HepG2 (cell line): ENCODE measurements at regions not wholly inside any gene's neighbourhood (a gene's known extent, or its start where the extent isn't known, plus 50 kb on each side); places are given as distances from the start of the nearest gene placed in this dataset.

Source experiments
- ATAC-seq: fragments of 200-7000 bp; cut with Tn5 transposase; 3 replicates; pipeline ENCODE4 v1.9.1; 2020; ENCODE audit warnings: mild to moderate bottlenecking, moderate library complexity
- BruUV-seq: library from RNA; stranded (reverse); fragments of 400-500 nt; replicated peaks from 2 replicates; lab custom pipeline; 2021; lab: Mats Ljungman, UMichigan
- CTCF ChIA-PET: fragments of 300-600 bp; formaldehyde crosslinking; extraction: SDS; loops from one replicate; lab custom pipeline; 2021; ENCODE audit warnings: low total read pairs, inconsistent platforms, low intra/inter-chr PET ratio; lab: Yijun Ruan, JAX
- POLR2A ChIA-PET: fragments of 350-600 bp; sonication (Branson Sonifier 250); formaldehyde crosslinking; loops from one replicate; lab custom pipeline; 2020; ENCODE audit warnings: antibody characterized with exemption, inconsistent platforms; lab: Yijun Ruan, JAX
- DNase-seq: peaks from one replicate; pipeline ENCODE4 v3.0.0-alpha.2; 2015; ENCODE audit warnings: low spot score
- FAIRE-seq: peaks from 3 replicates; lab custom pipeline; 2011; peaks lifted over from hg19 to GRCh38; lab: Jason Lieb, UNC
- H2AFZ ChIP-seq: one replicate; pipeline ENCODE4 v1.6.1; 2011; ENCODE audit warnings: low read length, inconsistent platforms
- H3K27ac ChIP-seq: fragments of 300-600 bp; 3 replicates; pipeline ENCODE4 v1.8.0; 2011; ENCODE audit warnings: mixed run types, mild to moderate bottlenecking, mixed read lengths, low read length, inconsistent platforms; ENCODE audit not compliant: insufficient read depth; ENCODE audit errors: extremely low read length
- H3K27me3 ChIP-seq, 2 experiments: fragments of 200-600 bp in 1 of 2; 2 replicates in 1 of 2; 3 replicates in 1 of 2; pipeline versions ENCODE4 v1.6.0 to v1.8.0; 2011; ENCODE audit warnings: low read length in 2 of 2, mild to moderate bottlenecking in 2 of 2, moderate library complexity in 2 of 2, inconsistent platforms in 1 of 2; ENCODE audit not compliant: insufficient read depth in 2 of 2, control insufficient read depth in 1 of 2
- H3K36me3 ChIP-seq, 2 experiments: fragments of 200-600 bp in 1 of 2; replicated peaks in 1 of 2; 2 replicates in 1 of 2; 3 replicates in 1 of 2; pipeline versions ENCODE4 v1.5.1 to v1.8.0; 2011; ENCODE audit warnings: low read length in 2 of 2, inconsistent platforms in 1 of 2; ENCODE audit not compliant: insufficient read depth in 2 of 2, control insufficient read depth in 1 of 2
- H3K4me1 ChIP-seq: 2 replicates; pipeline ENCODE4 v1.5.1; 2012; ENCODE audit warnings: low read length, inconsistent platforms; ENCODE audit not compliant: insufficient read depth
- H3K4me2 ChIP-seq: 2 replicates; pipeline ENCODE4 v1.6.0; 2011; ENCODE audit warnings: low read depth, low read length, inconsistent platforms
- H3K4me3 ChIP-seq, 3 experiments: fragments of 200-600 bp in 1 of 3; sonication (generic), shearing (Covaris generic) in 1 of 3; replicated peaks in 1 of 3; 2 replicates each; pipeline ENCODE4 v1.5.1; 2011 to 2016; ENCODE audit warnings: low read length in 3 of 3, inconsistent platforms in 2 of 3, low read depth in 2 of 3, mild to moderate bottlenecking in 2 of 3, control low read depth in 1 of 3, mixed read lengths in 1 of 3; ENCODE audit not compliant: insufficient read depth in 1 of 3
- H3K79me2 ChIP-seq: one replicate; pipeline ENCODE4 v1.6.1; 2011; ENCODE audit warnings: low read length, inconsistent platforms; ENCODE audit not compliant: insufficient read depth
- H3K9ac ChIP-seq: 2 replicates; pipeline ENCODE4 v1.6.0; 2011; ENCODE audit warnings: mild to moderate bottlenecking, low read depth, low read length, inconsistent platforms; ENCODE audit not compliant: insufficient read depth
- H3K9me3 ChIP-seq: 2 replicates; pipeline ENCODE4 v1.5.1; 2012; ENCODE audit warnings: mild to moderate bottlenecking, low read length
- H4K20me1 ChIP-seq: 2 replicates; pipeline ENCODE4 v1.6.0; 2011; ENCODE audit warnings: inconsistent platforms, mild to moderate bottlenecking, low read length, moderate library complexity; ENCODE audit not compliant: insufficient read depth
- ATF7-NPFF ChIP-seq: sonication (generic); formaldehyde crosslinking; IDR thresholded peaks from 2 replicates; pipeline ENCODE4 v1.8.1; 2023; ENCODE audit warnings: mild to moderate bottlenecking, low read depth, missing genetic modification reagents, moderate library complexity
- DNMT1 ChIP-seq: sonication (generic); formaldehyde crosslinking; IDR thresholded peaks from 2 replicates; pipeline ENCODE4 v1.5.1; 2020; ENCODE audit warnings: mild to moderate bottlenecking, missing genetic modification reagents
- HBP1 ChIP-seq: IDR thresholded peaks from 2 replicates; pipeline ENCODE4 v1.6.1; 2016; ENCODE audit warnings: low read depth, control low read depth
- HCFC1 ChIP-seq: fragments of 150-350 bp; IDR thresholded peaks from 2 replicates; pipeline ENCODE4 v1.6.1; 2014; ENCODE audit warnings: low read depth, low read length
- HMGXB4 ChIP-seq, 2 experiments: sonication (generic) in 1 of 2; formaldehyde crosslinking in 1 of 2; IDR thresholded peaks; 2 replicates each; pipeline versions ENCODE4 v1.4.0 to v1.6.1; 2018 to 2020; ENCODE audit warnings: missing genetic modification reagents in 2 of 2, borderline replicate concordance in 1 of 2, low read depth in 1 of 2, mild to moderate bottlenecking in 1 of 2, missing biosample characterization in 1 of 2
- MXI1 ChIP-seq: IDR thresholded peaks from 3 replicates; pipeline ENCODE4 v1.6.1; 2012; ENCODE audit warnings: low read depth, low read length, inconsistent platforms, borderline replicate concordance
- TFE3 ChIP-seq: IDR thresholded peaks from 2 replicates; pipeline ENCODE4 v1.6.1; 2016
- ZBTB42 ChIP-seq: sonication (generic); formaldehyde crosslinking; IDR thresholded peaks from 2 replicates; pipeline ENCODE4 v1.5.0; 2020; ENCODE audit warnings: mild to moderate bottlenecking, missing genetic modification reagents
- ZNF563 ChIP-seq: sonication (generic); formaldehyde crosslinking; IDR thresholded peaks from 2 replicates; pipeline ENCODE4 v1.8.0; 2022; ENCODE audit warnings: mild to moderate bottlenecking, moderate library complexity, missing genetic modification reagents
- WGBS: methylation state at CpG from one replicate; pipeline ENCODE4 v1.1.6; 2017; ENCODE audit warnings: low lambda C conversion rate; 5-methylcytosine and 5-hydroxymethylcytosine counted together
- in situ Hi-C: cut with HindIII; loops from 2 replicates; pipeline ENCODE4 v1.10.0; 2017; ENCODE audit warnings: low pct_unique_long_range_greater_than_20kb; ENCODE audit not compliant: extremely low pct_ligation_motif_present
- intact Hi-C: fragments of 100-400 bp; cut with micrococcal nuclease; formaldehyde crosslinking; loops from one replicate; pipeline ENCODE4 v1.10.0; 2022; ENCODE audit not compliant: unreplicated experiment
- TF ChIP-seq, protein P1 (sequence below): sonication (generic); formaldehyde crosslinking; IDR thresholded peaks from 2 replicates; pipeline ENCODE4 v1.5.0; 2020; ENCODE audit warnings: mild to moderate bottlenecking, missing genetic modification reagents, borderline replicate concordance

DNA sequence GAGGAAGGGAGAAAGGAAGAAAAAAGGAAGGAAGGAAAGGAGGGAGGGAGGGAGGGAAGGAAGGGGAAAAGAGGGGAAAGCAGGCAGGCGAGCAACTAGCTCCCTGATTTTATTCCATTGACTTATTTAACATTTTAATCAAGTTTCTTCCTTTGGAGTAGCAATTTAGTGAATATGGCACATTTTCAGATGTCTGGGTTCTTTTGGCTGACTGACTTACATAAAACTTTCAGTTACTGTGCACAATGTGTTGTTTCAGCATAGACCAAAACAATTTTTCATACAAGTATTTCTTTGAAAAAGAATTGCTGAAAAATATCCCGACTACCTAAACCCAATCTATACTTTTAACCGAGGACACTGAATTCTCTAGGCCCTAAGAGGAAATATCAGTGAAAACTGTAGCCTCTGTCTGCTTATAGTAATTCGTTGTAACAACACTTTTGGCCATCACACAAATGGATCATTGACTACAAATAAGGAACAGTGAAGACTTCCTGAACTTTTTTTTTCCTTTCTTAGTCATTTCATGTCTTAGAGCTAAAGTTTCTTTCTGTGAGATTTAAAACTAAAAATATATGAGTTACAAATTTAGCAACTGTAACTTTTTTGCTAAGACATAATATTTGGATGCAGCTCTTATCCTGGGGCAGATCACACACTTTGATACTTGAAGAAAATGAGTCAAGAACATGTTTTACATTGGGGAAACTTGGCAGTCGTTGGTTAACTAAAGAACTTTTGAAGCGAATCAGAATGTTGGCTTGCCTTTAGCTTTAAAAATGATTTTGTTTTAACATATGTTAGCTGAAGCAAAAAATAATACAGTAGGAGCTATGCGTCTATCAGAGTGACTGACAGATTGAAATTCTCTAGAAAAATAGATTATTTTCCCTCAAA lies 79.6 kb downstream of the SOX2 start:
- H3K4me2 ChIP-seq = no peak overlapping the region
- no peak overlapping the region for H3K4me3 ChIP-seq
- H3K9ac ChIP-seq = no peak overlapping the region
- no peaks in the 10 kb centered on the region for H3K36me3 ChIP-seq
- intact Hi-C loops = no loop called here
- H3K79me2 ChIP-seq = no peaks in the 10 kb centered on the region
- H4K20me1 ChIP-seq = no peaks in the 10 kb centered on the region
- DNase-seq = no peak
- no peak for ATAC-seq
- H3K9me3 ChIP-seq = no peaks in the 10 kb centered on the region
- H3K27me3 ChIP-seq = 0 out of 5 replicates have a peak, but pooled peaks cover 0 to 1% of the 10 kb centered on the region in 2 experiments
- ChIA-PET CTCF (no interaction called here), POLR2A (no interaction called here)
- H3K4me1 ChIP-seq = no peaks in the 10 kb centered on the region
- FAIRE-seq = no peak
- in situ Hi-C loops = no loop called here
- 11% methylated on average over 7 of the region's 7 CpGs for WGBS
- H3K27ac ChIP-seq = no peak overlapping the region
- BruUV-seq = no TSS peak
- H2AFZ ChIP-seq = no peak overlapping the region
- TF ChIP-seq TFE3 (no peak), ZBTB42 (CRISPR knock-in tag) (no peak), HCFC1 (no peak), DNMT1 (CRISPR knock-in tag) (no peak), ATF7-NPFF (CRISPR knock-in tag) (no peak), HBP1 (CRISPR knock-in tag) (no peak), MXI1 (no peak), ZNF563 (no peak), HMGXB4 (CRISPR knock-in tag; IDR thresholded peaks at IDR 0.05; ENCODE audit: borderline replicate concordance in 1 of 2, low read depth in 1 of 2) (no peak)
- TF ChIP-seq, protein P1, sequence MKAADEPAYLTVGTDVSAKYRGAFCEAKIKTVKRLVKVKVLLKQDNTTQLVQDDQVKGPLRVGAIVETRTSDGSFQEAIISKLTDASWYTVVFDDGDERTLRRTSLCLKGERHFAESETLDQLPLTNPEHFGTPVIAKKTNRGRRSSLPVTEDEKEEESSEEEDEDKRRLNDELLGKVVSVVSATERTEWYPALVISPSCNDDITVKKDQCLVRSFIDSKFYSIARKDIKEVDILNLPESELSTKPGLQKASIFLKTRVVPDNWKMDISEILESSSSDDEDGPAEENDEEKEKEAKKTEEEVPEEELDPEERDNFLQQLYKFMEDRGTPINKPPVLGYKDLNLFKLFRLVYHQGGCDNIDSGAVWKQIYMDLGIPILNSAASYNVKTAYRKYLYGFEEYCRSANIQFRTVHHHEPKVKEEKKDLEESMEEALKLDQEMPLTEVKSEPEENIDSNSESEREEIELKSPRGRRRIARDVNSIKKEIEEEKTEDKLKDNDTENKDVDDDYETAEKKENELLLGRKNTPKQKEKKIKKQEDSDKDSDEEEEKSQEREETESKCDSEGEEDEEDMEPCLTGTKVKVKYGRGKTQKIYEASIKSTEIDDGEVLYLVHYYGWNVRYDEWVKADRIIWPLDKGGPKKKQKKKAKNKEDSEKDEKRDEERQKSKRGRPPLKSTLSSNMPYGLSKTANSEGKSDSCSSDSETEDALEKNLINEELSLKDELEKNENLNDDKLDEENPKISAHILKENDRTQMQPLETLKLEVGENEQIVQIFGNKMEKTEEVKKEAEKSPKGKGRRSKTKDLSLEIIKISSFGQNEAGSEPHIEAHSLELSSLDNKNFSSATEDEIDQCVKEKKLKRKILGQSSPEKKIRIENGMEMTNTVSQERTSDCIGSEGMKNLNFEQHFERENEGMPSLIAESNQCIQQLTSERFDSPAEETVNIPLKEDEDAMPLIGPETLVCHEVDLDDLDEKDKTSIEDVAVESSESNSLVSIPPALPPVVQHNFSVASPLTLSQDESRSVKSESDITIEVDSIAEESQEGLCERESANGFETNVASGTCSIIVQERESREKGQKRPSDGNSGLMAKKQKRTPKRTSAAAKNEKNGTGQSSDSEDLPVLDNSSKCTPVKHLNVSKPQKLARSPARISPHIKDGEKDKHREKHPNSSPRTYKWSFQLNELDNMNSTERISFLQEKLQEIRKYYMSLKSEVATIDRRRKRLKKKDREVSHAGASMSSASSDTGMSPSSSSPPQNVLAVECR (CRISPR knock-in tag) = no peak
